HCT116 (cell line): ENCODE measurements at regions not wholly inside any gene's neighbourhood (a gene's known extent, or its start where the extent isn't known, plus 50 kb on each side); places are given as distances from the start of the nearest gene placed in this dataset.

Experiments used
- ATAC-seq: fragments of 200-7000 bp; cut with Tn5 transposase; 2 replicates; pipeline ENCODE4 v1.9.1; 2020; ENCODE audit warnings: mild to moderate bottlenecking, moderate library complexity
- BruUV-seq: library from RNA; stranded (reverse); fragments of 400-500 nt; replicated peaks from 2 replicates; lab custom pipeline; 2021; lab: Mats Ljungman, UMichigan
- CTCF ChIA-PET: fragments of 300-600 bp; sonication (Branson Sonifier 250); formaldehyde crosslinking; loops from one replicate; lab custom pipeline; 2021; ENCODE audit warnings: antibody characterized with exemption; lab: Charles Lee
- POLR2A ChIA-PET: fragments of 300-600, 350-600 bp; sonication (Branson Sonifier 250); formaldehyde crosslinking; loops from one replicate; lab custom pipeline; 2021; ENCODE audit warnings: antibody characterized with exemption; lab: Charles Lee
- RAD21 ChIA-PET, 2 experiments: fragments of 300-600 bp; sonication (Branson Sonifier 250); formaldehyde crosslinking; loops; one replicate each; lab custom pipeline; 2023; ENCODE audit warnings: low total read pairs in 2 of 2; ENCODE audit not compliant: uncharacterized antibody in 2 of 2, unreplicated experiment in 2 of 2, low non-redundant PET in 1 of 2; lab: Charles Lee
- DNase-seq: peaks from one replicate; pipeline ENCODE4 v3.0.0-alpha.2; 2010; ENCODE audit warnings: low read depth, low spot score
- H2AFZ ChIP-seq: fragments of 200-600 bp; shearing (Covaris generic), sonication (generic); 2 replicates; pipeline ENCODE4 v1.6.1; 2017; ENCODE audit warnings: low read depth, mixed run types, mixed read lengths, antibody characterized with exemption, low read length; ENCODE audit not compliant: poor library complexity, severe bottlenecking
- H3K27ac ChIP-seq: 2 replicates; pipeline ENCODE4 v1.5.1; 2012; ENCODE audit warnings: low read depth, low read length
- H3K27me3 ChIP-seq: fragments of 200-600 bp; sonication (generic); 2 replicates; pipeline ENCODE4 v1.6.1; 2016; ENCODE audit warnings: mixed run types, low read length, mixed read lengths; ENCODE audit not compliant: insufficient read depth
- H3K36me3 ChIP-seq, 2 experiments: fragments of 200-500 bp in 1 of 2; fragments of 200-600 bp in 1 of 2; sonication (Bioruptor generic) in 1 of 2; sonication (generic) in 1 of 2; 2 replicates each; pipeline versions ENCODE4 v1.5.1 to v1.6.1; 2014 to 2016; ENCODE audit warnings: low read length in 2 of 2, inconsistent platforms in 1 of 2, mixed read lengths in 1 of 2, mixed run types in 1 of 2; ENCODE audit not compliant: insufficient read depth in 2 of 2, control insufficient read depth in 1 of 2
- H3K4me1 ChIP-seq, 2 experiments: fragments of 200-600 bp in 1 of 2; sonication (generic) in 1 of 2; 2 replicates each; pipeline versions ENCODE4 v1.5.1 to v1.6.1; 2012 to 2017; ENCODE audit warnings: low read length in 2 of 2, inconsistent platforms in 1 of 2, mild to moderate bottlenecking in 1 of 2, mixed read lengths in 1 of 2, mixed run types in 1 of 2, moderate library complexity in 1 of 2; ENCODE audit not compliant: insufficient read depth in 2 of 2, control insufficient read depth in 1 of 2
- H3K4me2 ChIP-seq: fragments of 200-600 bp; sonication (generic); 2 replicates; pipeline ENCODE4 v1.6.1; 2017; ENCODE audit warnings: mixed run types, low read length, mixed read lengths
- H3K4me3 ChIP-seq, 2 experiments: fragments of 200-600 bp in 1 of 2; sonication (generic) in 1 of 2; replicated peaks in 1 of 2; 2 replicates each; pipeline ENCODE4 v1.5.1; 2011 to 2016; ENCODE audit warnings: low read length in 2 of 2, control low read depth in 1 of 2, low read depth in 1 of 2, mild to moderate bottlenecking in 1 of 2, mixed read lengths in 1 of 2, mixed run types in 1 of 2
- H3K79me2 ChIP-seq: fragments of 200-600 bp; sonication (generic); 2 replicates; pipeline ENCODE4 v1.6.1; 2017; ENCODE audit warnings: mild to moderate bottlenecking, mixed run types, low read length, moderate library complexity, mixed read lengths; ENCODE audit not compliant: insufficient read depth
- H3K9ac ChIP-seq: fragments of 200-600 bp; sonication (generic); 2 replicates; pipeline ENCODE4 v1.6.1; 2016; ENCODE audit warnings: low read length, mixed read lengths
- H3K9me2 ChIP-seq: fragments of 200-600 bp; sonication (generic), shearing (Covaris generic); 2 replicates; pipeline ENCODE4 v1.6.1; 2017; ENCODE audit warnings: mixed run types, mild to moderate bottlenecking, moderate library complexity; ENCODE audit not compliant: insufficient read depth
- H3K9me3 ChIP-seq, 2 experiments: fragments of 200-500 bp in 1 of 2; fragments of 200-600 bp in 1 of 2; sonication (Bioruptor generic) in 1 of 2; sonication (generic) in 1 of 2; 2 replicates each; pipeline ENCODE4 v1.6.1; 2014 to 2017; ENCODE audit warnings: low read length in 2 of 2, mixed read lengths in 2 of 2, inconsistent platforms in 1 of 2, low read depth in 1 of 2, mild to moderate bottlenecking in 1 of 2, mixed run types in 1 of 2, moderate library complexity in 1 of 2; ENCODE audit not compliant: control insufficient read depth in 1 of 2, insufficient read depth in 1 of 2
- H4K20me1 ChIP-seq: fragments of 200-600 bp; sonication (generic), shearing (Covaris generic); 2 replicates; pipeline ENCODE4 v1.6.1; 2017; ENCODE audit warnings: mixed run types, mild to moderate bottlenecking, moderate library complexity; ENCODE audit not compliant: insufficient read depth
- CEBPB ChIP-seq: IDR thresholded peaks from 2 replicates; pipeline ENCODE4 v1.6.1; 2012; ENCODE audit warnings: low read depth
- EGR1 ChIP-seq: IDR thresholded peaks from 2 replicates; pipeline ENCODE4 v1.6.1; 2012; ENCODE audit warnings: low read depth
- ELF1 ChIP-seq: IDR thresholded peaks from 2 replicates; pipeline ENCODE4 v1.6.1; 2012; ENCODE audit warnings: low read depth, borderline replicate concordance
- EZH2 ChIP-seq: fragments of 200-600 bp; sonication (generic); IDR thresholded peaks from 2 replicates; pipeline ENCODE4 v1.6.1; 2017; ENCODE audit warnings: antibody characterized with exemption, mixed run types
- JUND ChIP-seq: IDR thresholded peaks from 2 replicates; pipeline ENCODE4 v1.6.1; 2012
- POLR2A ChIP-seq: IDR thresholded peaks from 2 replicates; pipeline ENCODE4 v1.7.0; 2011; ENCODE audit warnings: borderline replicate concordance; ENCODE audit not compliant: insufficient read depth, insufficient read length; ENCODE audit errors: extremely low read depth
- TCF7L2 ChIP-seq: IDR thresholded peaks from 2 replicates; pipeline ENCODE4 v1.7.0; 2011; ENCODE audit warnings: borderline replicate concordance, inconsistent platforms; ENCODE audit not compliant: insufficient read depth, insufficient read length; ENCODE audit errors: extremely low read depth
- ZFX ChIP-seq: fragments of 450-650 bp; IDR thresholded peaks from 2 replicates; pipeline ENCODE4 v1.6.1; 2017
- intact Hi-C: fragments of 100-400 bp; cut with micrococcal nuclease; formaldehyde crosslinking; loops from 2 replicates; pipeline ENCODE4 v1.10.0; 2022
- TF ChIP-seq, protein P1 (sequence below), 3 experiments: fragments of 200-600 bp in 1 of 3; sonication (generic) in 1 of 3; IDR thresholded peaks in 2 of 3; conservative IDR thresholded peaks in 1 of 3; 2 replicates each; pipeline ENCODE4 v1.5.1; 2012 to 2017; ENCODE audit warnings: low read depth in 2 of 3, low read length in 2 of 3, antibody characterized with exemption in 1 of 3, borderline replicate concordance in 1 of 3, control low read depth in 1 of 3, mild to moderate bottlenecking in 1 of 3, mixed read lengths in 1 of 3, mixed run types in 1 of 3, moderate library complexity in 1 of 3; ENCODE audit not compliant: insufficient read depth in 1 of 3
- TF ChIP-seq, protein P2 (sequence below): IDR thresholded peaks from 2 replicates; pipeline ENCODE4 v1.6.1; 2012
- TF ChIP-seq, protein P3 (sequence below): IDR thresholded peaks from 2 replicates; pipeline ENCODE4 v1.6.1; 2012
- TF ChIP-seq, protein P4 (sequence below): IDR thresholded peaks from 2 replicates; pipeline ENCODE4 v1.6.1; 2012; ENCODE audit warnings: low read depth
- TF ChIP-seq, protein P5 (sequence below): IDR thresholded peaks from 2 replicates; pipeline ENCODE4 v1.6.1; 2011; ENCODE audit warnings: mild to moderate bottlenecking, low read length, moderate library complexity; ENCODE audit not compliant: insufficient replicate concordance; ENCODE audit errors: extremely low read depth

DNA sequence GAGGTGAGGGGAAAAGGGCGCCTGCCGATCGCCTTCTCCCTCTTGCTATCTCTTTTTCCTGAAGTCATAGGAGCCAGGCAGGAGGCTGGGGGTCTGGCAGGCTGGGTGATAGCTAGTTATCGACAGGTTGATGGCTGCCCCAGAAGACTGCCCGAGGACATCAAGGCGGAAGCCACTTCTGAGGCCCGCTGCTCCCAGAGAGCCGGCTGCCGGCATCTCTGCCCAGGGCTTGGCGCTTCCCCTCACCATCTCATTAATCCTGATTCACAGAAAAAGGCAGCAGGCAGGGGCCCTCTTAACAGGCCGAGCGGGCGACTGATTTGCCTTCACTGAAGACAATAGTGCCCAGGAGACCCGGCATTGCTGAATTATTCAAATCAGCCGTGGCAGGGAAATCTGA is 124.2 kb downstream of the MIAT start (continued):
- TF ChIP-seq, protein P1, sequence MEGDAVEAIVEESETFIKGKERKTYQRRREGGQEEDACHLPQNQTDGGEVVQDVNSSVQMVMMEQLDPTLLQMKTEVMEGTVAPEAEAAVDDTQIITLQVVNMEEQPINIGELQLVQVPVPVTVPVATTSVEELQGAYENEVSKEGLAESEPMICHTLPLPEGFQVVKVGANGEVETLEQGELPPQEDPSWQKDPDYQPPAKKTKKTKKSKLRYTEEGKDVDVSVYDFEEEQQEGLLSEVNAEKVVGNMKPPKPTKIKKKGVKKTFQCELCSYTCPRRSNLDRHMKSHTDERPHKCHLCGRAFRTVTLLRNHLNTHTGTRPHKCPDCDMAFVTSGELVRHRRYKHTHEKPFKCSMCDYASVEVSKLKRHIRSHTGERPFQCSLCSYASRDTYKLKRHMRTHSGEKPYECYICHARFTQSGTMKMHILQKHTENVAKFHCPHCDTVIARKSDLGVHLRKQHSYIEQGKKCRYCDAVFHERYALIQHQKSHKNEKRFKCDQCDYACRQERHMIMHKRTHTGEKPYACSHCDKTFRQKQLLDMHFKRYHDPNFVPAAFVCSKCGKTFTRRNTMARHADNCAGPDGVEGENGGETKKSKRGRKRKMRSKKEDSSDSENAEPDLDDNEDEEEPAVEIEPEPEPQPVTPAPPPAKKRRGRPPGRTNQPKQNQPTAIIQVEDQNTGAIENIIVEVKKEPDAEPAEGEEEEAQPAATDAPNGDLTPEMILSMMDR (IDR thresholded peaks at IDR 0.05 in 2 of 3, conservative IDR thresholded peaks at IDR 0.05 in 1 of 3; ENCODE audit: borderline replicate concordance in 1 of 3, insufficient read depth in 1 of 3, low read depth in 2 of 3, low read length in 2 of 3): no peak
- TF ChIP-seq POLR2A: no peak
- TF ChIP-seq, protein P2, sequence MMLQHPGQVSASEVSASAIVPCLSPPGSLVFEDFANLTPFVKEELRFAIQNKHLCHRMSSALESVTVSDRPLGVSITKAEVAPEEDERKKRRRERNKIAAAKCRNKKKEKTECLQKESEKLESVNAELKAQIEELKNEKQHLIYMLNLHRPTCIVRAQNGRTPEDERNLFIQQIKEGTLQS: no peak
- TF ChIP-seq, protein P3, sequence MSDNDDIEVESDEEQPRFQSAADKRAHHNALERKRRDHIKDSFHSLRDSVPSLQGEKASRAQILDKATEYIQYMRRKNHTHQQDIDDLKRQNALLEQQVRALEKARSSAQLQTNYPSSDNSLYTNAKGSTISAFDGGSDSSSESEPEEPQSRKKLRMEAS: no peak
- no peak for TF ChIP-seq EZH2
- TF ChIP-seq, all 23 proteins: peak for 0

DNA sequence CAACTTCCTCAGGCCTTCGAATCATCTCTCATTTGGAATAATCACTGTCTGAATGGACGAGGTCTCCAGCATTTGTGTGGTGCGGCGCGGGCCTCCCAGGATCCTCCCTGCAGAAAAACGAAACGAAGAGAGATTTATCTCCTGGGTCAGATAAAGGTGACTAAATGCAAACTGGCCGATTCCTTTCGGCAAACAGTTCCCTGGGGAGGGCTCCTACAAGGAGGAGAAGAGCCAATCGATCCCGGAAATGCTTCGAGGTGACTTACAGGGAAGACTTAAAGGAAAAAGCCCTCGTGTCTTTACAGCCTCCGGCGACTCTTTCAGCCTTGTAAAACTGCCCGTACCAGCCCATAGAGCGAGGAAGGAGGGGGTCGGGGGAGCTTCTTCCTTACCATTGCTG is 126.5 kb downstream of the MIAT start:
- Histone ChIP-seq H3K9ac (no peak overlapping the region), H3K4me3 (no peak overlapping the region), H4K20me1 (no peaks in the 10 kb centered on the region), H3K79me2 (no peaks in the 10 kb centered on the region), H3K27me3 (no peaks in the 10 kb centered on the region), H3K27ac (no peak overlapping the region), H3K4me2 (no peak overlapping the region), H3K36me3 (no peaks in the 10 kb centered on the region), H2AFZ (no peak overlapping the region), H3K9me3 (no peaks in the 10 kb centered on the region; a peak in 1 of 4 replicates), H3K9me2 (no peaks in the 10 kb centered on the region), H3K4me1 (no peaks in the 10 kb centered on the region)
- DNase-seq (no peak), ATAC-seq (no peak)
- BruUV-seq: no TSS peak
- intact Hi-C loops: no loop called here
- RAD21 ChIA-PET: no interaction called here
- POLR2A ChIA-PET: no interaction called here
- CTCF ChIA-PET: no interaction called here
- TF ChIP-seq EGR1 (no peak), CEBPB (no peak), ZFX (no peak), TCF7L2 (no peak), JUND (no peak), ELF1 (no peak)
- TF ChIP-seq, protein P4, sequence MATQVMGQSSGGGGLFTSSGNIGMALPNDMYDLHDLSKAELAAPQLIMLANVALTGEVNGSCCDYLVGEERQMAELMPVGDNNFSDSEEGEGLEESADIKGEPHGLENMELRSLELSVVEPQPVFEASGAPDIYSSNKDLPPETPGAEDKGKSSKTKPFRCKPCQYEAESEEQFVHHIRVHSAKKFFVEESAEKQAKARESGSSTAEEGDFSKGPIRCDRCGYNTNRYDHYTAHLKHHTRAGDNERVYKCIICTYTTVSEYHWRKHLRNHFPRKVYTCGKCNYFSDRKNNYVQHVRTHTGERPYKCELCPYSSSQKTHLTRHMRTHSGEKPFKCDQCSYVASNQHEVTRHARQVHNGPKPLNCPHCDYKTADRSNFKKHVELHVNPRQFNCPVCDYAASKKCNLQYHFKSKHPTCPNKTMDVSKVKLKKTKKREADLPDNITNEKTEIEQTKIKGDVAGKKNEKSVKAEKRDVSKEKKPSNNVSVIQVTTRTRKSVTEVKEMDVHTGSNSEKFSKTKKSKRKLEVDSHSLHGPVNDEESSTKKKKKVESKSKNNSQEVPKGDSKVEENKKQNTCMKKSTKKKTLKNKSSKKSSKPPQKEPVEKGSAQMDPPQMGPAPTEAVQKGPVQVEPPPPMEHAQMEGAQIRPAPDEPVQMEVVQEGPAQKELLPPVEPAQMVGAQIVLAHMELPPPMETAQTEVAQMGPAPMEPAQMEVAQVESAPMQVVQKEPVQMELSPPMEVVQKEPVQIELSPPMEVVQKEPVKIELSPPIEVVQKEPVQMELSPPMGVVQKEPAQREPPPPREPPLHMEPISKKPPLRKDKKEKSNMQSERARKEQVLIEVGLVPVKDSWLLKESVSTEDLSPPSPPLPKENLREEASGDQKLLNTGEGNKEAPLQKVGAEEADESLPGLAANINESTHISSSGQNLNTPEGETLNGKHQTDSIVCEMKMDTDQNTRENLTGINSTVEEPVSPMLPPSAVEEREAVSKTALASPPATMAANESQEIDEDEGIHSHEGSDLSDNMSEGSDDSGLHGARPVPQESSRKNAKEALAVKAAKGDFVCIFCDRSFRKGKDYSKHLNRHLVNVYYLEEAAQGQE: no peak
- TF ChIP-seq, protein P3: no peak
- TF ChIP-seq, protein P5, sequence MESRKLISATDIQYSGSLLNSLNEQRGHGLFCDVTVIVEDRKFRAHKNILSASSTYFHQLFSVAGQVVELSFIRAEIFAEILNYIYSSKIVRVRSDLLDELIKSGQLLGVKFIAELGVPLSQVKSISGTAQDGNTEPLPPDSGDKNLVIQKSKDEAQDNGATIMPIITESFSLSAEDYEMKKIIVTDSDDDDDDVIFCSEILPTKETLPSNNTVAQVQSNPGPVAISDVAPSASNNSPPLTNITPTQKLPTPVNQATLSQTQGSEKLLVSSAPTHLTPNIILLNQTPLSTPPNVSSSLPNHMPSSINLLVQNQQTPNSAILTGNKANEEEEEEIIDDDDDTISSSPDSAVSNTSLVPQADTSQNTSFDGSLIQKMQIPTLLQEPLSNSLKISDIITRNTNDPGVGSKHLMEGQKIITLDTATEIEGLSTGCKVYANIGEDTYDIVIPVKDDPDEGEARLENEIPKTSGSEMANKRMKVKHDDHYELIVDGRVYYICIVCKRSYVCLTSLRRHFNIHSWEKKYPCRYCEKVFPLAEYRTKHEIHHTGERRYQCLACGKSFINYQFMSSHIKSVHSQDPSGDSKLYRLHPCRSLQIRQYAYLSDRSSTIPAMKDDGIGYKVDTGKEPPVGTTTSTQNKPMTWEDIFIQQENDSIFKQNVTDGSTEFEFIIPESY: no peak
- TF ChIP-seq, protein P1 (IDR thresholded peaks at IDR 0.05 in 2 of 3, conservative IDR thresholded peaks at IDR 0.05 in 1 of 3; ENCODE audit: borderline replicate concordance in 1 of 3, insufficient read depth in 1 of 3, low read depth in 2 of 3, low read length in 2 of 3): no peak
- TF ChIP-seq, protein P2: no peak
